Keratinocyte (primary cell): ENCODE measurements at regions not wholly inside any gene's neighbourhood (a gene's known extent, or its start where the extent isn't known, plus 50 kb on each side); places are given as distances from the start of the nearest gene placed in this dataset.

Experiments
- DNase-seq: peaks from one replicate; pipeline ENCODE4 v3.0.0-alpha.2; 2011; ENCODE audit warnings: low read depth, missing footprints, low spot score
- FAIRE-seq: peaks from 2 replicates; lab custom pipeline; 2011; peaks lifted over from hg19 to GRCh38; lab: Jason Lieb, UNC
- H2AFZ ChIP-seq: 2 replicates; pipeline ENCODE4 v1.6.0; 2012; ENCODE audit warnings: low read length, control low read depth, inconsistent platforms; ENCODE audit not compliant: control insufficient read depth
- H3K27ac ChIP-seq: 2 replicates; pipeline ENCODE4 v1.5.1; 2011; ENCODE audit warnings: low read length; ENCODE audit not compliant: control insufficient read depth, insufficient read depth
- H3K27me3 ChIP-seq: 3 replicates; pipeline ENCODE4 v1.6.0; 2011; ENCODE audit warnings: low read length; ENCODE audit not compliant: control insufficient read depth, insufficient read depth; ENCODE audit errors: extremely low read depth
- H3K36me3 ChIP-seq, 2 experiments: 2 replicates in 1 of 2; 3 replicates in 1 of 2; pipeline ENCODE4 v1.5.1; 2011; ENCODE audit warnings: low read length in 2 of 2, mild to moderate bottlenecking in 1 of 2; ENCODE audit not compliant: control insufficient read depth in 2 of 2, insufficient read depth in 2 of 2; ENCODE audit errors: extremely low read depth in 1 of 2
- H3K4me1 ChIP-seq: 3 replicates; pipeline ENCODE4 v1.5.1; 2011; ENCODE audit warnings: low read length; ENCODE audit not compliant: control insufficient read depth, insufficient read depth; ENCODE audit errors: extremely low read depth
- H3K4me2 ChIP-seq: 3 replicates; pipeline ENCODE4 v1.6.0; 2011; ENCODE audit warnings: low read depth, low read length; ENCODE audit not compliant: control insufficient read depth, insufficient read depth; ENCODE audit errors: extremely low read depth
- H3K4me3 ChIP-seq, 3 experiments: fragments of 200-600 bp in 1 of 3; sonication (generic) in 1 of 3; 2 replicates in 2 of 3; 3 replicates in 1 of 3; pipeline ENCODE4 v1.5.1; 2011 to 2016; ENCODE audit warnings: low read length in 3 of 3, mild to moderate bottlenecking in 3 of 3, control low read depth in 2 of 3, inconsistent platforms in 1 of 3, low read depth in 1 of 3, mixed read lengths in 1 of 3, mixed run types in 1 of 3, moderate library complexity in 1 of 3; ENCODE audit not compliant: control insufficient read depth in 2 of 3, insufficient read depth in 2 of 3; ENCODE audit errors: extremely low read depth in 1 of 3
- H3K79me2 ChIP-seq: 2 replicates; pipeline ENCODE4 v1.6.0; 2012; ENCODE audit warnings: low read length; ENCODE audit not compliant: control insufficient read depth, insufficient read depth
- H3K9ac ChIP-seq: 3 replicates; pipeline ENCODE4 v1.6.0; 2011; ENCODE audit warnings: low read length; ENCODE audit not compliant: control insufficient read depth, insufficient read depth; ENCODE audit errors: extremely low read depth
- H3K9me1 ChIP-seq: 3 replicates; pipeline ENCODE4 v1.6.0; 2011; ENCODE audit warnings: low read length; ENCODE audit not compliant: control insufficient read depth, insufficient read depth; ENCODE audit errors: extremely low read depth
- H3K9me3 ChIP-seq: 2 replicates; pipeline ENCODE4 v1.5.1; 2012; ENCODE audit warnings: low read depth, low read length; ENCODE audit not compliant: control insufficient read depth
- H4K20me1 ChIP-seq: 3 replicates; pipeline ENCODE4 v1.6.0; 2011; ENCODE audit warnings: low read length; ENCODE audit not compliant: control insufficient read depth, insufficient read depth; ENCODE audit errors: extremely low read depth
- EZH2 ChIP-seq: IDR thresholded peaks from one replicate; pipeline ENCODE4 v1.6.1; 2012; ENCODE audit warnings: inconsistent platforms, mild to moderate bottlenecking, low read length, moderate library complexity
- dilution Hi-C: fragments of 300-500 bp; cut with MboI; formaldehyde crosslinking; loops from one replicate; pipeline ENCODE4 v1.7.0; 2020; ENCODE audit warnings: low sequenced_read_pairs; ENCODE audit not compliant: extremely low pct_ligation_motif_present
- TF ChIP-seq, protein P1 (sequence below), 3 experiments: IDR thresholded peaks in 1 of 3; conservative IDR thresholded peaks in 1 of 3; optimal IDR thresholded peaks in 1 of 3; 2 replicates in 2 of 3; 3 replicates in 1 of 3; pipeline versions ENCODE3 to v1.5.1; 2011; ENCODE audit warnings: low read length in 3 of 3, mild to moderate bottlenecking in 3 of 3, moderate library complexity in 2 of 3, control low read depth in 1 of 3, inconsistent platforms in 1 of 3; ENCODE audit not compliant: insufficient read depth in 2 of 3; ENCODE audit errors: extremely low read depth in 1 of 3

DNA sequence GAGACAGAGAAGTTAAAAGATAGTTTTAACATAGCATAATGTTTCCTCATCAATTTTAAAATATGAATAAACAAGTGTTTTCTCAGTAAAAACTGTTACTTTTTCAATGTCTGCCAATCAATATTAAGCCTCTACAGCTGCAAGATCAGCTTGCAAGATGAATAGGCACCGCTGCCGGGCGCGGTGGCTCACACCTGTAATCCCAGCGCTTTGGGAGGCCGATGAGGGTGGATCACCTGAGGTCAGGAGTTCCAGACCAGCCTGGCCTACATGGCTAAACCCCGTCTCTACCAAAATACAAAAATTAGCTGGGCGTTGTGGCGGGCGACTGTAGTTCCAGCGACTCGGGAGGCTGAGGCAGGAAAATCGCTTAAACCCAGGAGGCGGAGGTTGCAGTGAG is 54.8 kb upstream of the SH3GLB1 start:
- Histone ChIP-seq H2AFZ (no peak overlapping the region), H3K27ac (no peak overlapping the region), H3K4me3 (no peak overlapping the region), H3K4me1 (peaks cover 6% of the 10 kb centered on the region), H3K9ac (no peak overlapping the region), H3K36me3 (no peaks in the 10 kb centered on the region), H3K79me2 (no peaks in the 10 kb centered on the region), H3K27me3 (no peaks in the 10 kb centered on the region), H3K4me2 (no peak overlapping the region), H4K20me1 (no peaks in the 10 kb centered on the region), H3K9me3 (no peaks in the 10 kb centered on the region), H3K9me1 (no peaks in the 10 kb centered on the region)
- dilution Hi-C loops = no loop called here
- DNase-seq = no peak
- FAIRE-seq = no peak
- TF ChIP-seq EZH2 = no peak
- TF ChIP-seq, protein P1, sequence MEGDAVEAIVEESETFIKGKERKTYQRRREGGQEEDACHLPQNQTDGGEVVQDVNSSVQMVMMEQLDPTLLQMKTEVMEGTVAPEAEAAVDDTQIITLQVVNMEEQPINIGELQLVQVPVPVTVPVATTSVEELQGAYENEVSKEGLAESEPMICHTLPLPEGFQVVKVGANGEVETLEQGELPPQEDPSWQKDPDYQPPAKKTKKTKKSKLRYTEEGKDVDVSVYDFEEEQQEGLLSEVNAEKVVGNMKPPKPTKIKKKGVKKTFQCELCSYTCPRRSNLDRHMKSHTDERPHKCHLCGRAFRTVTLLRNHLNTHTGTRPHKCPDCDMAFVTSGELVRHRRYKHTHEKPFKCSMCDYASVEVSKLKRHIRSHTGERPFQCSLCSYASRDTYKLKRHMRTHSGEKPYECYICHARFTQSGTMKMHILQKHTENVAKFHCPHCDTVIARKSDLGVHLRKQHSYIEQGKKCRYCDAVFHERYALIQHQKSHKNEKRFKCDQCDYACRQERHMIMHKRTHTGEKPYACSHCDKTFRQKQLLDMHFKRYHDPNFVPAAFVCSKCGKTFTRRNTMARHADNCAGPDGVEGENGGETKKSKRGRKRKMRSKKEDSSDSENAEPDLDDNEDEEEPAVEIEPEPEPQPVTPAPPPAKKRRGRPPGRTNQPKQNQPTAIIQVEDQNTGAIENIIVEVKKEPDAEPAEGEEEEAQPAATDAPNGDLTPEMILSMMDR (optimal IDR thresholded peaks at IDR 0.05 in 1 of 3, IDR thresholded peaks at IDR 0.05 in 1 of 3, conservative IDR thresholded peaks at IDR 0.05 in 1 of 3; ENCODE audit: extremely low read depth in 1 of 3, insufficient read depth in 2 of 3, low read length in 3 of 3) = no peak

DNA sequence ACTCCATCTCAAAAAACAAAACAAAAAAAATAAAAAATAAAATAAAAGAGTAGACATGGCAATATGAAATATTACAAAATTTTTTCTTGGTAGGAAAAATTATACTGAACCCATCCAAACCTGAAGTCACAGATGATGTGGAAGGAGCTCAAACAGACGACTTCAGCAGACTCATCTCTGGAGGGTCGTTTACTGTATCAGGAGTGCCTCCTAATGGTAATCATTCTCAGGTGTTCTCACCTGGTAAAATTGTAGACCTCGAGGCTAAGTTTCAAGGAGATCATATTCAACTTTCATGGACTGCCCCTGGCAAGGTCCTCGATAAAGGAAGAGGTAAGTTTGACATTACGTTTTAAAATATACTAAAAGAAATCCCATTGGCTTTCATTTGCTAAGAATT is 54.3 kb upstream of the SH3GLB1 start:
- no peak overlapping the region for H2AFZ ChIP-seq
- DNase-seq (no peak), FAIRE-seq (no peak)
- no peaks in the 10 kb centered on the region for H3K27me3 ChIP-seq
- no peak overlapping the region for H3K27ac ChIP-seq
- no peaks in the 10 kb centered on the region for H3K36me3 ChIP-seq
- H4K20me1 ChIP-seq = no peaks in the 10 kb centered on the region
- H3K79me2 ChIP-seq = no peaks in the 10 kb centered on the region
- dilution Hi-C loops = no loop called here
- peaks cover 6% of the 10 kb centered on the region for H3K4me1 ChIP-seq
- no peaks in the 10 kb centered on the region for H3K9me1 ChIP-seq
- H3K9ac ChIP-seq = no peak overlapping the region
- TF ChIP-seq EZH2 = no peak
- TF ChIP-seq, protein P1 (optimal IDR thresholded peaks at IDR 0.05 in 1 of 3, IDR thresholded peaks at IDR 0.05 in 1 of 3, conservative IDR thresholded peaks at IDR 0.05 in 1 of 3; ENCODE audit: extremely low read depth in 1 of 3, insufficient read depth in 2 of 3, low read length in 3 of 3) = peak in 2 of 3 experiments; percentile 17 to 52
- H3K9me3 ChIP-seq = no peaks in the 10 kb centered on the region
- no peak overlapping the region for H3K4me2 ChIP-seq
- H3K4me3 ChIP-seq = no peak overlapping the region
